ENCODE measurements at regions not wholly inside any gene's neighbourhood (a gene's known extent, or its start where the extent isn't known, plus 50 kb on each side); places are given as distances from the start of the nearest gene placed in this dataset.

DNA sequence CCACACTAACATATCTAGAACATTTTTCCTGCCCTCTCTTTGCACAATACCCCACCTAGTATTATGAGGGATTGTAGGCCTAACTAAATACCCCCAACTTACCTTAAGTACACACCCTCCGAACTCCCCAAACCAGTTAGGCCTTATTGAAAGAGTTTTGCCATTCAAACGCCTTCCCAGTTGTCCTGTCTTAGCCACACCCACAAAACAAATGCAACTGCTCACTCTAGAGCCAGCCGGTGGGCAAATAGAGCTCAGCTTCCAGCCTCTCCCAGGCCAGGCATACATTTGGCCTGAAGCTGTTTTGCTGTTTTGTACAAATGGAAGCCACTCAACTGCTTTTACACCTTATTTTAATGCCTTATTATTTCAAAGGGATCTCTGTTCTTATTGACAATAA is 224.2 kb upstream of the RUNX1 start:
- TF ChIP-seq, protein P1, sequence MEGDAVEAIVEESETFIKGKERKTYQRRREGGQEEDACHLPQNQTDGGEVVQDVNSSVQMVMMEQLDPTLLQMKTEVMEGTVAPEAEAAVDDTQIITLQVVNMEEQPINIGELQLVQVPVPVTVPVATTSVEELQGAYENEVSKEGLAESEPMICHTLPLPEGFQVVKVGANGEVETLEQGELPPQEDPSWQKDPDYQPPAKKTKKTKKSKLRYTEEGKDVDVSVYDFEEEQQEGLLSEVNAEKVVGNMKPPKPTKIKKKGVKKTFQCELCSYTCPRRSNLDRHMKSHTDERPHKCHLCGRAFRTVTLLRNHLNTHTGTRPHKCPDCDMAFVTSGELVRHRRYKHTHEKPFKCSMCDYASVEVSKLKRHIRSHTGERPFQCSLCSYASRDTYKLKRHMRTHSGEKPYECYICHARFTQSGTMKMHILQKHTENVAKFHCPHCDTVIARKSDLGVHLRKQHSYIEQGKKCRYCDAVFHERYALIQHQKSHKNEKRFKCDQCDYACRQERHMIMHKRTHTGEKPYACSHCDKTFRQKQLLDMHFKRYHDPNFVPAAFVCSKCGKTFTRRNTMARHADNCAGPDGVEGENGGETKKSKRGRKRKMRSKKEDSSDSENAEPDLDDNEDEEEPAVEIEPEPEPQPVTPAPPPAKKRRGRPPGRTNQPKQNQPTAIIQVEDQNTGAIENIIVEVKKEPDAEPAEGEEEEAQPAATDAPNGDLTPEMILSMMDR (IDR thresholded peaks at IDR 0.05), result no peak
- no peak for TF ChIP-seq POLR2AphosphoS5 (IDR thresholded peaks at IDR 0.05)

Data from upper lobe of left lung (tissue), 4 donors.